Gastrocnemius medialis (tissue), 4 donors: ENCODE measurements at regions not wholly inside any gene's neighbourhood (a gene's known extent, or its start where the extent isn't known, plus 50 kb on each side); places are given as distances from the start of the nearest gene placed in this dataset.

Experiments used
- POLR2A ChIP-seq, 2 donors: fragments of 450-650 bp; IDR thresholded peaks; one replicate each; pipeline ENCODE4 v1.6.1; 2017; ENCODE audit warnings: antibody characterized with exemption in 2 of 2, mild to moderate bottlenecking in 2 of 2, moderate library complexity in 2 of 2
- TF ChIP-seq, protein P1 (sequence below), 5 experiments: fragments of 450-650 bp in 3 of 5; fragments of 200-600 bp in 2 of 5; sonication (generic) in 2 of 5; IDR thresholded peaks in 4 of 5; conservative IDR thresholded peaks in 1 of 5; 1 replicate in 4 of 5; 2 replicates in 1 of 5; pipeline ENCODE4 v1.5.1; 2016 to 2019; ENCODE audit warnings: antibody characterized with exemption in 5 of 5, mild to moderate bottlenecking in 3 of 5, moderate library complexity in 3 of 5

- TF ChIP-seq, protein P1, sequence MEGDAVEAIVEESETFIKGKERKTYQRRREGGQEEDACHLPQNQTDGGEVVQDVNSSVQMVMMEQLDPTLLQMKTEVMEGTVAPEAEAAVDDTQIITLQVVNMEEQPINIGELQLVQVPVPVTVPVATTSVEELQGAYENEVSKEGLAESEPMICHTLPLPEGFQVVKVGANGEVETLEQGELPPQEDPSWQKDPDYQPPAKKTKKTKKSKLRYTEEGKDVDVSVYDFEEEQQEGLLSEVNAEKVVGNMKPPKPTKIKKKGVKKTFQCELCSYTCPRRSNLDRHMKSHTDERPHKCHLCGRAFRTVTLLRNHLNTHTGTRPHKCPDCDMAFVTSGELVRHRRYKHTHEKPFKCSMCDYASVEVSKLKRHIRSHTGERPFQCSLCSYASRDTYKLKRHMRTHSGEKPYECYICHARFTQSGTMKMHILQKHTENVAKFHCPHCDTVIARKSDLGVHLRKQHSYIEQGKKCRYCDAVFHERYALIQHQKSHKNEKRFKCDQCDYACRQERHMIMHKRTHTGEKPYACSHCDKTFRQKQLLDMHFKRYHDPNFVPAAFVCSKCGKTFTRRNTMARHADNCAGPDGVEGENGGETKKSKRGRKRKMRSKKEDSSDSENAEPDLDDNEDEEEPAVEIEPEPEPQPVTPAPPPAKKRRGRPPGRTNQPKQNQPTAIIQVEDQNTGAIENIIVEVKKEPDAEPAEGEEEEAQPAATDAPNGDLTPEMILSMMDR (IDR thresholded peaks at IDR 0.05 in 4 of 5, conservative IDR thresholded peaks at IDR 0.05 in 1 of 5): no peak
- TF ChIP-seq POLR2A (IDR thresholded peaks at IDR 0.05): no peak
Measured at GRCh38 chr22:22988150-22988549, 82.2 kb upstream of the GNAZ start.
